TTC549 (cell line): ENCODE measurements at regions not wholly inside any gene's neighbourhood (a gene's known extent, or its start where the extent isn't known, plus 50 kb on each side); places are given as distances from the start of the nearest gene placed in this dataset.
"Not testable (repeated sequence)": the region's sequence is repeated elsewhere in the genome, so short reads cannot be mapped to it uniquely, and the experiment has no call there.

Experiments used
- FAIRE-seq: peaks from 2 replicates; lab custom pipeline; 2012; peaks lifted over from hg19 to GRCh38; lab: Jason Lieb, UNC

- FAIRE-seq, result no peak
Observed at GRCh38 chr4:59615316-59615715, 1584.8 kb upstream of the ADGRL3 start.

- FAIRE-seq, result no peak
Observed at GRCh38 chr4:59629348-59629747, 1570.8 kb upstream of the ADGRL3 start.

- no peak for FAIRE-seq
Observed at GRCh38 chr4:59630235-59630634, 1569.9 kb upstream of the ADGRL3 start.

GRCh38 chr4:59630922-59631321 lies 1569.2 kb upstream of the ADGRL3 start:
- no peak for FAIRE-seq

- FAIRE-seq, result no peak
Observed at GRCh38 chr4:59637596-59637995, 1562.5 kb upstream of the ADGRL3 start.

GRCh38 chr4:59643682-59644081 lies 1556.4 kb upstream of the ADGRL3 start:
- no peak for FAIRE-seq

- FAIRE-seq, result no peak
Observed at GRCh38 chr4:59644765-59645164, 1555.4 kb upstream of the ADGRL3 start.

GRCh38 chr4:59646082-59646481 lies 1554.0 kb upstream of the ADGRL3 start:
- no peak for FAIRE-seq

GRCh38 chr4:59647011-59647410 lies 1553.1 kb upstream of the ADGRL3 start:
- no peak for FAIRE-seq

GRCh38 chr4:59647500-59647899 lies 1552.6 kb upstream of the ADGRL3 start:
- FAIRE-seq, result no peak

- no peak for FAIRE-seq
Observed at GRCh38 chr4:59650861-59651260, 1549.3 kb upstream of the ADGRL3 start.

- no peak for FAIRE-seq
Observed at GRCh38 chr4:59655996-59656395, 1544.1 kb upstream of the ADGRL3 start.

- no peak for FAIRE-seq
Observed at GRCh38 chr4:59664771-59665170, 1535.4 kb upstream of the ADGRL3 start.

- no peak for FAIRE-seq
Observed at GRCh38 chr4:59666645-59667044, 1533.5 kb upstream of the ADGRL3 start.

- no peak for FAIRE-seq
Observed at GRCh38 chr4:59671037-59671436, 1529.1 kb upstream of the ADGRL3 start.

- no peak for FAIRE-seq
Observed at GRCh38 chr4:59676389-59676788, 1523.7 kb upstream of the ADGRL3 start.

- not testable (repeated sequence) for FAIRE-seq
Observed at GRCh38 chr4:59676992-59677391, 1523.1 kb upstream of the ADGRL3 start.

GRCh38 chr4:59685626-59686025 lies 1514.5 kb upstream of the ADGRL3 start:
- no peak for FAIRE-seq

GRCh38 chr4:59689149-59689548 lies 1511.0 kb upstream of the ADGRL3 start:
- no peak for FAIRE-seq

GRCh38 chr4:59695355-59696053 lies 1504.6 kb upstream of the ADGRL3 start:
- no peak for FAIRE-seq

- FAIRE-seq, result no peak
Observed at GRCh38 chr4:59698041-59698440, 1502.1 kb upstream of the ADGRL3 start.

- no peak for FAIRE-seq
Observed at GRCh38 chr4:59700651-59701050, 1499.5 kb upstream of the ADGRL3 start.

- FAIRE-seq, result no peak
Observed at GRCh38 chr4:59704616-59705015, 1495.5 kb upstream of the ADGRL3 start.

GRCh38 chr4:59712470-59712869 lies 1487.7 kb upstream of the ADGRL3 start:
- no peak for FAIRE-seq

- FAIRE-seq, result not testable (repeated sequence)
Observed at GRCh38 chr4:59724286-59724685, 1475.8 kb upstream of the ADGRL3 start.
